RKO (cell line): ENCODE measurements at regions not wholly inside any gene's neighbourhood (a gene's known extent, or its start where the extent isn't known, plus 50 kb on each side); places are given as distances from the start of the nearest gene placed in this dataset.
A peak's percentile ranks its signal among the peaks of the same experiment; 100 is the strongest.
"Not testable (repeated sequence)": the region's sequence is repeated elsewhere in the genome, so short reads cannot be mapped to it uniquely, and the experiment has no call there.

ENCODE experiments used
- DNase-seq: peaks from one replicate; pipeline ENCODE4 v3.0.0-alpha.2; 2016; ENCODE audit warnings: low spot score

- DNase-seq = peak; percentile 7
Measured at GRCh38 chr6:48994811-48995210, 468.2 kb downstream of the MMUT start.

GRCh38 chr6:48990739-48991138, 472.3 kb downstream of the MMUT start:
- no peak for DNase-seq

- no peak for DNase-seq
Measured at GRCh38 chr6:48986845-48987244, 476.2 kb downstream of the MMUT start.

- no peak for DNase-seq
Measured at GRCh38 chr6:48986105-48986504, 476.9 kb downstream of the MMUT start.

- no peak for DNase-seq
Measured at GRCh38 chr6:48985025-48985424, 478.0 kb downstream of the MMUT start.

GRCh38 chr6:48983968-48984367, 479.1 kb downstream of the MMUT start:
- DNase-seq = not testable (repeated sequence)

- no peak for DNase-seq
Measured at GRCh38 chr6:48983377-48983776, 479.7 kb downstream of the MMUT start.

GRCh38 chr6:48979806-48980205, 483.2 kb downstream of the MMUT start:
- DNase-seq = no peak

- DNase-seq = no peak
Measured at GRCh38 chr6:48979085-48979484, 484.0 kb downstream of the MMUT start.

GRCh38 chr6:48978016-48978415, 485.0 kb downstream of the MMUT start:
- peak; percentile 49 for DNase-seq

GRCh38 chr6:48977573-48977972, 485.5 kb downstream of the MMUT start:
- DNase-seq = no peak

- no peak for DNase-seq
Measured at GRCh38 chr6:48973491-48973890, 489.6 kb downstream of the MMUT start.

- no peak for DNase-seq
Measured at GRCh38 chr6:48961781-48962415, 501.2 kb downstream of the MMUT start.

GRCh38 chr6:48959251-48960060, 503.6 kb downstream of the MMUT start:
- no peak for DNase-seq

GRCh38 chr6:48957781-48958180, 505.3 kb downstream of the MMUT start:
- no peak for DNase-seq

- DNase-seq = no peak
Measured at GRCh38 chr6:48951917-48952316, 511.1 kb downstream of the MMUT start.

GRCh38 chr6:48944276-48944675, 518.8 kb downstream of the MMUT start:
- not testable (repeated sequence) for DNase-seq

GRCh38 chr6:48933136-48933535, 529.9 kb downstream of the MMUT start:
- DNase-seq = no peak

GRCh38 chr6:48928937-48929336, 534.1 kb downstream of the MMUT start:
- peak; percentile 14 for DNase-seq

- no peak for DNase-seq
Measured at GRCh38 chr6:48922837-48923236, 540.2 kb downstream of the MMUT start.

GRCh38 chr6:48919555-48919954, 543.5 kb downstream of the MMUT start:
- no peak for DNase-seq

GRCh38 chr6:48917233-48917632, 545.8 kb downstream of the MMUT start:
- no peak for DNase-seq

GRCh38 chr6:48916607-48917006, 546.4 kb downstream of the MMUT start:
- DNase-seq = no peak

- DNase-seq = no peak
Measured at GRCh38 chr6:48915591-48915990, 547.5 kb downstream of the MMUT start.
